ENCODE measurements at regions not wholly inside any gene's neighbourhood (a gene's known extent, or its start where the extent isn't known, plus 50 kb on each side); places are given as distances from the start of the nearest gene placed in this dataset.

GRCh38 chr10:55232553-55232952, 431.5 kb upstream of the PCDH15 start:
- TF ChIP-seq CTCF (IDR thresholded peaks at IDR 0.05; ENCODE audit: control extremely low read depth in 1 of 3, insufficient read depth in 1 of 3, low read depth in 1 of 3, low read length in 3 of 3) (no peak), CHD2 (IDR thresholded peaks at IDR 0.05; ENCODE audit: low read length) (no peak), POLR2AphosphoS5 (IDR thresholded peaks at IDR 0.05; ENCODE audit: low read depth, low read length) (no peak), EGR1 (IDR thresholded peaks at IDR 0.05; ENCODE audit: borderline replicate concordance, low read depth, low read length) (no peak), GABPA (IDR thresholded peaks at IDR 0.05; ENCODE audit: borderline replicate concordance, insufficient read depth, low read length) (no peak), ATF3 (IDR thresholded peaks at IDR 0.05; ENCODE audit: insufficient read depth, low read depth, low read length) (no peak), BRCA1 (IDR thresholded peaks at IDR 0.05; ENCODE audit: low read depth, low read length) (no peak), YY1 (IDR thresholded peaks at IDR 0.05; ENCODE audit: low read depth, low read length) (no peak), TBP (IDR thresholded peaks at IDR 0.05; ENCODE audit: low read depth, low read length) (no peak), MAX (IDR thresholded peaks at IDR 0.05) (no peak)

Data from H1 (cell line).